ENCODE measurements at regions not wholly inside any gene's neighbourhood (a gene's known extent, or its start where the extent isn't known, plus 50 kb on each side); places are given as distances from the start of the nearest gene placed in this dataset.

DNA sequence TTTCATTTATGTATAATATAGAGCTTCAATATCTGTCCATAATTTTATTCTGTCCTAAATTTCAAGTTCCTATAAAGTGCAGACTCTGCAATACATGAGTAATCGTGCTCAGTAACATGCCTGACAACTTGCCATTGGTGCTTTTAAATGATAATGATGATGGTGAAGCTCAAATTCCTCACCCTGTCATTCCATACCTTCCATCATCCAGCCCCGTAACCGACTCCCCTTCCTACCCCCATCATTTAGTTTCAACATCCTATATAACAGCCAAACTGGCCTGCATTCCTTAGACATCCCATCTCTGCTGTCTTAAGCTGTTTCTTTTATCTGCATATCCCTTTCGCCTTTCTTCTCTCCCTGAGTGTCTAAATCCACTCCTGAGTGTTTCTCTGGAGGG, 67.2 kb upstream of the DLG1 start:
- no peak for TF ChIP-seq ATF3 (IDR thresholded peaks at IDR 0.05)
- TF ChIP-seq TAF1 (conservative IDR thresholded peaks at IDR 0.05), result no peak
- no peak for TF ChIP-seq EGR1 (IDR thresholded peaks at IDR 0.05; ENCODE audit: low read depth in 2 of 2)
- TF ChIP-seq CTCF (IDR thresholded peaks at IDR 0.05; ENCODE audit: low read depth, low read length, missing input control), result no peak
- TF ChIP-seq JUND (IDR thresholded peaks at IDR 0.05), result no peak
- no peak for TF ChIP-seq FOXA1 (IDR thresholded peaks at IDR 0.05)
- no peak for TF ChIP-seq REST (IDR thresholded peaks at IDR 0.05)
- TF ChIP-seq GABPA (IDR thresholded peaks at IDR 0.05 in 1 of 2, conservative IDR thresholded peaks at IDR 0.05 in 1 of 2), result no peak
- no peak for TF ChIP-seq HNF4A (conservative IDR thresholded peaks at IDR 0.05)
- TF ChIP-seq SP1 (IDR thresholded peaks at IDR 0.05), result no peak
- no peak for TF ChIP-seq MAX (IDR thresholded peaks at IDR 0.05)

Data from liver (tissue), 3 donors.